ENCODE measurements at regions not wholly inside any gene's neighbourhood (a gene's known extent, or its start where the extent isn't known, plus 50 kb on each side); places are given as distances from the start of the nearest gene placed in this dataset.

GRCh38 chr7:81611805-81612204, 158.0 kb downstream of the HGF start:
- TF ChIP-seq POLR2A (IDR thresholded peaks at IDR 0.05) (no peak), CTCF (IDR thresholded peaks at IDR 0.05) (no peak)
